Stimulated activated memory B cell treated with anti-CD40 and anti-IgM and Interleukin-4, amounts not matched to agents 10 μg/mL and 1 μg/mL and 100 μg/mL, for 72 hours (primary cell): ENCODE measurements at regions not wholly inside any gene's neighbourhood (a gene's known extent, or its start where the extent isn't known, plus 50 kb on each side); places are given as distances from the start of the nearest gene placed in this dataset.

ENCODE experiments used
- ATAC-seq: fragments of 150-1000 bp; cut with Tn5 transposase; 2 replicates; pipeline ENCODE4 v1.10.0; 2021
- H3K27ac Mint-ChIP-seq: one replicate; pipeline ENCODE4 v1.8.0; 2022; ENCODE audit warnings: mild to moderate bottlenecking, mixed read lengths
- H3K27me3 Mint-ChIP-seq: one replicate; pipeline ENCODE4 v1.8.0; 2022; ENCODE audit warnings: mixed read lengths
- H3K36me3 Mint-ChIP-seq: one replicate; pipeline ENCODE4 v1.8.0; 2022; ENCODE audit warnings: mixed read lengths
- H3K4me1 Mint-ChIP-seq: one replicate; pipeline ENCODE4 v1.8.0; 2022; ENCODE audit warnings: mixed read lengths
- H3K4me3 Mint-ChIP-seq: one replicate; pipeline ENCODE4 v1.8.0; 2022; ENCODE audit warnings: mild to moderate bottlenecking, moderate library complexity, mixed read lengths
- H3K9me3 Mint-ChIP-seq: one replicate; pipeline ENCODE4 v1.8.0; 2022; ENCODE audit warnings: mixed read lengths

GRCh38 chr1:30489737-30490389 is 233.5 kb downstream of the MATN1 start:
- H3K4me3 Mint-ChIP-seq = no peak overlapping the region
- H3K4me1 Mint-ChIP-seq = no peaks in the 10 kb centered on the region
- no peaks in the 10 kb centered on the region for H3K27me3 Mint-ChIP-seq
- ATAC-seq = no peak
- H3K27ac Mint-ChIP-seq = no peak overlapping the region
- peaks cover 9% of the 10 kb centered on the region for H3K9me3 Mint-ChIP-seq
- no peaks in the 10 kb centered on the region for H3K36me3 Mint-ChIP-seq

- no peak for ATAC-seq
- no peak overlapping the region for H3K27ac Mint-ChIP-seq
- no peak overlapping the region for H3K4me3 Mint-ChIP-seq
- H3K27me3 Mint-ChIP-seq = no peaks in the 10 kb centered on the region
- H3K36me3 Mint-ChIP-seq = no peaks in the 10 kb centered on the region
- peaks cover 4% of the 10 kb centered on the region for H3K9me3 Mint-ChIP-seq
- no peaks in the 10 kb centered on the region for H3K4me1 Mint-ChIP-seq
Measured at GRCh38 chr1:30488324-30488913, 235.0 kb downstream of the MATN1 start.

GRCh38 chr1:30487042-30487441 is 236.3 kb downstream of the MATN1 start:
- H3K4me3 Mint-ChIP-seq = no peak overlapping the region

GRCh38 chr1:30485072-30485471 is 238.3 kb downstream of the MATN1 start:
- peaks cover 14% of the 10 kb centered on the region for H3K9me3 Mint-ChIP-seq
- no peaks in the 10 kb centered on the region for H3K36me3 Mint-ChIP-seq
- no peaks in the 10 kb centered on the region for H3K4me1 Mint-ChIP-seq
- H3K4me3 Mint-ChIP-seq = no peak overlapping the region
- H3K27ac Mint-ChIP-seq = no peak overlapping the region
- H3K27me3 Mint-ChIP-seq = peaks cover 10% of the 10 kb centered on the region
- no peak for ATAC-seq

More at GRCh38 chr1:30487042-30487441, 236.3 kb downstream of the MATN1 start:
- no peaks in the 10 kb centered on the region for H3K36me3 Mint-ChIP-seq
- no peaks in the 10 kb centered on the region for H3K4me1 Mint-ChIP-seq
- ATAC-seq = no peak
- peaks cover 5% of the 10 kb centered on the region for H3K9me3 Mint-ChIP-seq
- H3K27ac Mint-ChIP-seq = no peak overlapping the region
- no peaks in the 10 kb centered on the region for H3K27me3 Mint-ChIP-seq

GRCh38 chr1:30484668-30485067 is 238.7 kb downstream of the MATN1 start:
- no peak for ATAC-seq
- Mint-ChIP-seq H3K4me3 (no peak overlapping the region), H3K27ac (no peak overlapping the region), H3K9me3 (peaks cover 14% of the 10 kb centered on the region), H3K27me3 (peaks cover 14% of the 10 kb centered on the region), H3K36me3 (no peaks in the 10 kb centered on the region), H3K4me1 (no peaks in the 10 kb centered on the region)

GRCh38 chr1:30479575-30479974 is 243.8 kb downstream of the MATN1 start:
- Mint-ChIP-seq H3K4me1 (no peaks in the 10 kb centered on the region), H3K36me3 (no peaks in the 10 kb centered on the region), H3K27ac (no peak overlapping the region), H3K27me3 (peaks cover 16% of the 10 kb centered on the region), H3K9me3 (peaks cover 12% of the 10 kb centered on the region), H3K4me3 (no peak overlapping the region)
- no peak for ATAC-seq

GRCh38 chr1:30478799-30479563 is 244.4 kb downstream of the MATN1 start:
- Mint-ChIP-seq H3K27ac (no peak overlapping the region), H3K9me3 (peaks cover 12% of the 10 kb centered on the region), H3K4me3 (no peak overlapping the region), H3K4me1 (no peaks in the 10 kb centered on the region), H3K27me3 (peaks cover 16% of the 10 kb centered on the region), H3K36me3 (no peaks in the 10 kb centered on the region)
- no peak for ATAC-seq

GRCh38 chr1:30478283-30478682 is 245.1 kb downstream of the MATN1 start:
- H3K4me1 Mint-ChIP-seq = no peaks in the 10 kb centered on the region
- no peaks in the 10 kb centered on the region for H3K36me3 Mint-ChIP-seq
- H3K4me3 Mint-ChIP-seq = no peak overlapping the region
- H3K27me3 Mint-ChIP-seq = peaks cover 16% of the 10 kb centered on the region
- H3K27ac Mint-ChIP-seq = no peak overlapping the region
- ATAC-seq = no peak
- H3K9me3 Mint-ChIP-seq = peaks cover 12% of the 10 kb centered on the region

- Mint-ChIP-seq H3K9me3 (peaks cover 12% of the 10 kb centered on the region), H3K27me3 (peaks cover 16% of the 10 kb centered on the region), H3K27ac (no peak overlapping the region), H3K4me1 (no peaks in the 10 kb centered on the region), H3K4me3 (no peak overlapping the region), H3K36me3 (no peaks in the 10 kb centered on the region)
- no peak for ATAC-seq
Measured at GRCh38 chr1:30477588-30477987, 245.8 kb downstream of the MATN1 start.

- Mint-ChIP-seq H3K36me3 (no peaks in the 10 kb centered on the region), H3K4me3 (no peak overlapping the region), H3K4me1 (no peaks in the 10 kb centered on the region), H3K27ac (no peak overlapping the region), H3K27me3 (peaks cover 16% of the 10 kb centered on the region), H3K9me3 (peaks cover 11% of the 10 kb centered on the region)
- no peak for ATAC-seq
Measured at GRCh38 chr1:30476911-30477459, 246.4 kb downstream of the MATN1 start.

GRCh38 chr1:30476476-30476875 is 246.9 kb downstream of the MATN1 start:
- H3K36me3 Mint-ChIP-seq = no peaks in the 10 kb centered on the region
- no peak for ATAC-seq
- H3K4me1 Mint-ChIP-seq = no peaks in the 10 kb centered on the region
- peaks cover 16% of the 10 kb centered on the region for H3K27me3 Mint-ChIP-seq
- no peak overlapping the region for H3K27ac Mint-ChIP-seq
- H3K9me3 Mint-ChIP-seq = peaks cover 7% of the 10 kb centered on the region
- no peak overlapping the region for H3K4me3 Mint-ChIP-seq

- Mint-ChIP-seq H3K27ac (no peak overlapping the region), H3K36me3 (no peaks in the 10 kb centered on the region), H3K9me3 (peaks cover 9% of the 10 kb centered on the region), H3K4me3 (no peak overlapping the region), H3K4me1 (no peaks in the 10 kb centered on the region), H3K27me3 (peaks cover 19% of the 10 kb centered on the region)
- no peak for ATAC-seq
Measured at GRCh38 chr1:30475966-30476365, 247.4 kb downstream of the MATN1 start.

GRCh38 chr1:30475201-30475600 is 248.2 kb downstream of the MATN1 start:
- Mint-ChIP-seq H3K27ac (no peak overlapping the region), H3K27me3 (peaks cover 15% of the 10 kb centered on the region), H3K4me1 (no peaks in the 10 kb centered on the region), H3K4me3 (no peak overlapping the region), H3K36me3 (no peaks in the 10 kb centered on the region), H3K9me3 (peaks cover 5% of the 10 kb centered on the region)
- ATAC-seq = no peak

- no peaks in the 10 kb centered on the region for H3K4me1 Mint-ChIP-seq
- H3K36me3 Mint-ChIP-seq = no peaks in the 10 kb centered on the region
- no peak overlapping the region for H3K4me3 Mint-ChIP-seq
- peaks cover 3% of the 10 kb centered on the region for H3K9me3 Mint-ChIP-seq
- ATAC-seq = no peak
- peaks cover 11% of the 10 kb centered on the region for H3K27me3 Mint-ChIP-seq
- no peak overlapping the region for H3K27ac Mint-ChIP-seq
Measured at GRCh38 chr1:30474818-30475200, 248.6 kb downstream of the MATN1 start.

- Mint-ChIP-seq H3K27me3 (peaks cover 8% of the 10 kb centered on the region), H3K9me3 (peaks cover 3% of the 10 kb centered on the region), H3K4me3 (no peak overlapping the region), H3K4me1 (no peaks in the 10 kb centered on the region), H3K36me3 (no peaks in the 10 kb centered on the region), H3K27ac (no peak overlapping the region)
- no peak for ATAC-seq
Measured at GRCh38 chr1:30473922-30474817, 249.2 kb downstream of the MATN1 start.
